Peyer's patch (tissue), 4 donors: ENCODE measurements at regions not wholly inside any gene's neighbourhood (a gene's known extent, or its start where the extent isn't known, plus 50 kb on each side); places are given as distances from the start of the nearest gene placed in this dataset.

Experiments used
- POLR2A ChIP-seq, 2 donors: fragments of 450-650 bp; IDR thresholded peaks; one replicate each; pipeline ENCODE4 v1.5.1; 2017; ENCODE audit warnings: antibody characterized with exemption in 2 of 2, mild to moderate bottlenecking in 2 of 2, moderate library complexity in 2 of 2
- TF ChIP-seq, protein P1 (sequence below), 6 experiments: fragments of 450-650 bp in 4 of 6; fragments of 200-600 bp in 2 of 6; sonication (generic) in 1 of 6; IDR thresholded peaks; one replicate each; pipeline ENCODE4 v1.5.1; 2017 to 2019; ENCODE audit warnings: antibody characterized with exemption in 6 of 6, mild to moderate bottlenecking in 3 of 6, moderate library complexity in 1 of 6

DNA sequence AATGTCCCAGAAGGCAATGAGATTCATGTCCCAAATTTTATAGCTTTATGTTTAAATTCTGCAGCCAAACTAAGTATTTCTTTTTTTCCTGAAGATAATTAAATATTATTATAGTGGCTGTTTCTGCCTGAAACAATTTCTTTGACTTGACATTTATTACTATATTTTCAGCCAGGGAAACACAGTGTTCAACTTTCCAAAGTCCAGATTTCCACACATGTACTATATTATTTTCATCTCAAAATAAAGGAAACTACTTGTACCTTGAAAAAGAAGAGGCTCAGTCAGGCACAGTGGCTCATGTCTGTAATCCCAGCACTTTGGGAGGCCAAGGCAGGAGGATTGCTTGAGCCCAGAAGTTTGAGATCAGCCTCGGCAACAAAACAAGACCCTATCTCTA, 77.8 kb upstream of the BTG1 start:
- TF ChIP-seq, protein P1, sequence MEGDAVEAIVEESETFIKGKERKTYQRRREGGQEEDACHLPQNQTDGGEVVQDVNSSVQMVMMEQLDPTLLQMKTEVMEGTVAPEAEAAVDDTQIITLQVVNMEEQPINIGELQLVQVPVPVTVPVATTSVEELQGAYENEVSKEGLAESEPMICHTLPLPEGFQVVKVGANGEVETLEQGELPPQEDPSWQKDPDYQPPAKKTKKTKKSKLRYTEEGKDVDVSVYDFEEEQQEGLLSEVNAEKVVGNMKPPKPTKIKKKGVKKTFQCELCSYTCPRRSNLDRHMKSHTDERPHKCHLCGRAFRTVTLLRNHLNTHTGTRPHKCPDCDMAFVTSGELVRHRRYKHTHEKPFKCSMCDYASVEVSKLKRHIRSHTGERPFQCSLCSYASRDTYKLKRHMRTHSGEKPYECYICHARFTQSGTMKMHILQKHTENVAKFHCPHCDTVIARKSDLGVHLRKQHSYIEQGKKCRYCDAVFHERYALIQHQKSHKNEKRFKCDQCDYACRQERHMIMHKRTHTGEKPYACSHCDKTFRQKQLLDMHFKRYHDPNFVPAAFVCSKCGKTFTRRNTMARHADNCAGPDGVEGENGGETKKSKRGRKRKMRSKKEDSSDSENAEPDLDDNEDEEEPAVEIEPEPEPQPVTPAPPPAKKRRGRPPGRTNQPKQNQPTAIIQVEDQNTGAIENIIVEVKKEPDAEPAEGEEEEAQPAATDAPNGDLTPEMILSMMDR (IDR thresholded peaks at IDR 0.05) = no peak
- no peak for TF ChIP-seq POLR2A (IDR thresholded peaks at IDR 0.05)
